Caco-2 (cell line): ENCODE measurements at regions not wholly inside any gene's neighbourhood (a gene's known extent, or its start where the extent isn't known, plus 50 kb on each side); places are given as distances from the start of the nearest gene placed in this dataset.

Experiments
- BruUV-seq: library from RNA; stranded (reverse); fragments of 400-500 nt; replicated peaks from 2 replicates; lab custom pipeline; 2021; lab: Mats Ljungman, UMichigan
- CTCF ChIA-PET: fragments of 300-600 bp; sonication (Branson Sonifier 250); formaldehyde crosslinking; loops from one replicate; lab custom pipeline; 2022; ENCODE audit warnings: antibody characterized with exemption; lab: Charles Lee
- POLR2A ChIA-PET: fragments of 300-600 bp; sonication (Branson Sonifier 250); formaldehyde crosslinking; loops from one replicate; lab custom pipeline; 2022; ENCODE audit warnings: antibody characterized with exemption; lab: Charles Lee
- DNase-seq, 2 experiments: peaks; one replicate each; pipeline versions ENCODE4 v3.0.0 to v3.0.0-alpha.2; 2020 to 2022
- H3K27me3 ChIP-seq: replicated peaks from 2 replicates; pipeline ENCODE4 v1.6.0; 2011; ENCODE audit warnings: low read length; ENCODE audit not compliant: control insufficient read depth, insufficient read depth
- H3K36me3 ChIP-seq: 2 replicates; pipeline ENCODE4 v1.5.1; 2011; ENCODE audit warnings: low read length; ENCODE audit not compliant: control insufficient read depth, insufficient read depth
- H3K4me1 ChIP-seq: fragments of 250-450 bp; sonication (Bioruptor Pico); 2 replicates; pipeline ENCODE4 v1.5.1; 2020; ENCODE audit warnings: mild to moderate bottlenecking
- H3K4me3 ChIP-seq: 2 replicates; pipeline ENCODE4 v1.5.1; 2011; ENCODE audit warnings: low read depth, mild to moderate bottlenecking, control low read depth, low read length
- H3K9me3 ChIP-seq: fragments of 250-450 bp; sonication (Bioruptor Pico); 2 replicates; pipeline ENCODE4 v1.5.1; 2020; ENCODE audit warnings: mild to moderate bottlenecking, moderate library complexity
- H3K27ac Mint-ChIP-seq: one replicate; pipeline ENCODE4 v1.8.0; 2022; ENCODE audit warnings: mixed read lengths; ENCODE audit not compliant: unreplicated experiment
- H3K27me3 Mint-ChIP-seq: one replicate; pipeline ENCODE4 v1.8.0; 2022; ENCODE audit warnings: mixed read lengths; ENCODE audit not compliant: insufficient read depth, unreplicated experiment
- H3K36me3 Mint-ChIP-seq: one replicate; pipeline ENCODE4 v1.8.0; 2022; ENCODE audit warnings: mild to moderate bottlenecking, mixed read lengths; ENCODE audit not compliant: insufficient read depth, unreplicated experiment
- H3K4me1 Mint-ChIP-seq: one replicate; pipeline ENCODE4 v1.8.0; 2022; ENCODE audit warnings: low read depth, mixed read lengths; ENCODE audit not compliant: unreplicated experiment
- H3K4me3 Mint-ChIP-seq: one replicate; pipeline ENCODE4 v1.8.0; 2022; ENCODE audit warnings: mild to moderate bottlenecking, moderate library complexity, mixed read lengths; ENCODE audit not compliant: unreplicated experiment
- H3K9me3 Mint-ChIP-seq: one replicate; pipeline ENCODE4 v1.8.0; 2022; ENCODE audit warnings: mixed read lengths; ENCODE audit not compliant: unreplicated experiment
- CTCF ChIP-seq, 2 experiments: fragments of 200-600 bp in 1 of 2; IDR thresholded peaks; 1 replicate in 1 of 2; 2 replicates in 1 of 2; pipeline versions ENCODE4 v1.5.1 to v1.8.0; 2011 to 2022; ENCODE audit warnings: antibody characterized with exemption in 1 of 2, control low read depth in 1 of 2, inconsistent platforms in 1 of 2, low read depth in 1 of 2, low read length in 1 of 2, mild to moderate bottlenecking in 1 of 2, moderate library complexity in 1 of 2; ENCODE audit not compliant: insufficient read depth in 1 of 2, severe bottlenecking in 1 of 2, unreplicated experiment in 1 of 2
- intact Hi-C: fragments of 100-400 bp; cut with micrococcal nuclease; formaldehyde crosslinking; loops from one replicate; pipeline ENCODE4 v1.10.0; 2022; ENCODE audit not compliant: unreplicated experiment

- Histone ChIP-seq H3K36me3 (no peaks in the 10 kb centered on the region), H3K27me3 (no peaks in the 10 kb centered on the region), H3K9me3 (no peaks in the 10 kb centered on the region), H3K4me3 (no peak overlapping the region), H3K4me1 (no peaks in the 10 kb centered on the region)
- intact Hi-C loops: no loop called here
- no peak for TF ChIP-seq CTCF (IDR thresholded peaks at IDR 0.05; ENCODE audit: insufficient read depth in 1 of 2, low read depth in 1 of 2, low read length in 1 of 2, severe bottlenecking in 1 of 2, unreplicated experiment in 1 of 2)
- Mint-ChIP-seq H3K4me3 (no peak overlapping the region), H3K9me3 (no peaks in the 10 kb centered on the region), H3K36me3 (no peaks in the 10 kb centered on the region), H3K27me3 (no peaks in the 10 kb centered on the region), H3K27ac (no peak overlapping the region), H3K4me1 (peaks cover 4% of the 10 kb centered on the region)
- DNase-seq: no peak
- CTCF ChIA-PET: no interaction called here
- no TSS peak for BruUV-seq
- POLR2A ChIA-PET: no interaction called here
These were observed 107.5 kb downstream of the SPTSSA start for GRCh38 chr14:34354556-34354955.

- peaks cover 8% of the 10 kb centered on the region for H3K9me3 Mint-ChIP-seq
- ChIA-PET CTCF (no interaction called here), POLR2A (no interaction called here)
- Histone ChIP-seq H3K4me1 (no peaks in the 10 kb centered on the region), H3K27me3 (no peaks in the 10 kb centered on the region), H3K9me3 (no peaks in the 10 kb centered on the region), H3K36me3 (no peaks in the 10 kb centered on the region), H3K4me3 (no peak overlapping the region)
- intact Hi-C loops: no loop called here
- H3K4me3 Mint-ChIP-seq: no peak overlapping the region
- H3K4me1 Mint-ChIP-seq: no peaks in the 10 kb centered on the region
- H3K27me3 Mint-ChIP-seq: no peaks in the 10 kb centered on the region
- no peak for TF ChIP-seq CTCF (IDR thresholded peaks at IDR 0.05; ENCODE audit: insufficient read depth in 1 of 2, low read depth in 1 of 2, low read length in 1 of 2, severe bottlenecking in 1 of 2, unreplicated experiment in 1 of 2)
- no peak overlapping the region for H3K27ac Mint-ChIP-seq
- no peaks in the 10 kb centered on the region for H3K36me3 Mint-ChIP-seq
- no peak for DNase-seq
- no TSS peak for BruUV-seq
These were observed 111.1 kb downstream of the SPTSSA start for GRCh38 chr14:34350903-34351302.

DNA sequence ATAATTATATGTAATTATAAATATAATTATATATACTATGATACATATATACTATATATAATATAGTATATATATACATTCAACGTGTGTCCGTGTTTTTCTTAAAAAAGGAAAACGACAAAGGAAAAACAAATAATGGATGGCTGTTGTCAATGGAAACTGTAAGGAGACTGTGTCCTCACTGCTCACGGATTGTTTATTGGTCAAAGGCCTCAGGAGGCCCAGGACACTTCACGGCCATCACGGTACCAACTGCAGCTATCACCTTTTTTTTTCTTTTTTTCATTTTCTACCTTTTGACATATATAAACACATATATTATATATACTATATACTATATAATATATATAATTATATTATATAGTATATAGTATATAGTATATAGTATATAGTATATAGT is 113.4 kb downstream of the SPTSSA start:
- Histone ChIP-seq H3K9me3 (peaks cover 3% of the 10 kb centered on the region; the same call in 1 of the 2 replicates), H3K4me3 (no peak overlapping the region), H3K36me3 (no peaks in the 10 kb centered on the region), H3K4me1 (no peaks in the 10 kb centered on the region), H3K27me3 (no peaks in the 10 kb centered on the region)
- BruUV-seq: no TSS peak
- DNase-seq: no peak
- peaks cover 10% of the 10 kb centered on the region for H3K9me3 Mint-ChIP-seq
- no peak for TF ChIP-seq CTCF (IDR thresholded peaks at IDR 0.05; ENCODE audit: insufficient read depth in 1 of 2, low read depth in 1 of 2, low read length in 1 of 2, severe bottlenecking in 1 of 2, unreplicated experiment in 1 of 2)
- POLR2A ChIA-PET: no interaction called here
- no peaks in the 10 kb centered on the region for H3K36me3 Mint-ChIP-seq
- no peaks in the 10 kb centered on the region for H3K4me1 Mint-ChIP-seq
- no peaks in the 10 kb centered on the region for H3K27me3 Mint-ChIP-seq
- CTCF ChIA-PET: no interaction called here
- no peak overlapping the region for H3K4me3 Mint-ChIP-seq
- intact Hi-C loops: no loop called here
- H3K27ac Mint-ChIP-seq: no peak overlapping the region
